B cell (primary cell): ENCODE measurements at regions not wholly inside any gene's neighbourhood (a gene's known extent, or its start where the extent isn't known, plus 50 kb on each side); places are given as distances from the start of the nearest gene placed in this dataset.

Source experiments
- ATAC-seq: fragments of 200-7000 bp; cut with Tn5 transposase; one replicate; pipeline ENCODE4 v1.10.0; 2021; ENCODE audit warnings: low read depth, mild to moderate bottlenecking, moderate number of reproducible peaks, moderate library complexity
- CTCF ChIA-PET: fragments of 350-600 bp; sonication (Branson Sonifier 250); formaldehyde crosslinking; loops from one replicate; lab custom pipeline; 2021; ENCODE audit warnings: antibody characterized with exemption, inconsistent platforms; lab: Charles Lee
- POLR2A ChIA-PET: fragments of 350-600 bp; sonication (Branson Sonifier 250); formaldehyde crosslinking; loops from one replicate; lab custom pipeline; 2021; ENCODE audit warnings: antibody characterized with exemption; lab: Charles Lee
- DNase-seq: peaks from one replicate; pipeline ENCODE4 v3.0.0; 2013
- H2AFZ ChIP-seq: 2 replicates; pipeline ENCODE4 v1.6.1; 2012; ENCODE audit warnings: mild to moderate bottlenecking, low read depth, low read length; ENCODE audit not compliant: insufficient read depth, poor library complexity, severe bottlenecking
- H3K27ac ChIP-seq, 2 donors: 1 replicate in 1 of 2; 2 replicates in 1 of 2; pipeline ENCODE4 v1.5.1; 2012 to 2013; ENCODE audit warnings: low read length in 2 of 2, mild to moderate bottlenecking in 2 of 2, moderate library complexity in 1 of 2
- H3K27me3 ChIP-seq, 4 experiments: fragments of 200-600 bp in 1 of 4; sonication (generic) in 1 of 4; replicated peaks in 1 of 4; 1 replicate in 2 of 4; 2 replicates in 2 of 4; pipeline versions ENCODE4 v1.6.1 to v1.7.0; 2013 to 2016; ENCODE audit warnings: low read length in 3 of 4, mild to moderate bottlenecking in 2 of 4, mixed read lengths in 1 of 4, moderate library complexity in 1 of 4; ENCODE audit not compliant: insufficient read depth in 4 of 4, control insufficient read depth in 3 of 4; ENCODE audit errors: control extremely low read depth in 1 of 4
- H3K36me3 ChIP-seq, 2 experiments: replicated peaks in 1 of 2; 1 replicate in 1 of 2; 2 replicates in 1 of 2; pipeline versions ENCODE4 v1.6.1 to v1.7.1; 2013; ENCODE audit warnings: low read length in 1 of 2; ENCODE audit not compliant: insufficient read depth in 2 of 2, control insufficient read depth in 1 of 2; ENCODE audit errors: control extremely low read depth in 1 of 2, extremely low read depth in 1 of 2
- H3K4me1 ChIP-seq, 2 donors: fragments of 200-600 bp in 1 of 2; sonication (generic) in 1 of 2; 1 replicate in 1 of 2; 2 replicates in 1 of 2; pipeline versions ENCODE4 v1.5.1 to v1.6.1; 2013 to 2017; ENCODE audit warnings: low read length in 2 of 2; ENCODE audit not compliant: control insufficient read depth in 2 of 2, insufficient read depth in 2 of 2
- H3K4me2 ChIP-seq: replicated peaks from 2 replicates; pipeline ENCODE3; 2012; ENCODE audit warnings: mild to moderate bottlenecking, low read depth, low read length; ENCODE audit not compliant: poor library complexity, severe bottlenecking
- H3K4me3 ChIP-seq, 5 experiments: fragments of 200-600 bp in 1 of 5; sonication (generic) in 1 of 5; 1 replicate in 3 of 5; 2 replicates in 2 of 5; pipeline versions ENCODE4 v1.5.1 to v1.7.0; 2011 to 2016; ENCODE audit warnings: low read length in 4 of 5, mild to moderate bottlenecking in 4 of 5, low read depth in 2 of 5, control low read depth in 1 of 5, moderate library complexity in 1 of 5; ENCODE audit not compliant: insufficient read depth in 1 of 5; ENCODE audit errors: control extremely low read depth in 1 of 5, extremely low read depth in 1 of 5
- H3K79me2 ChIP-seq: fragments of 200-600 bp; sonication (generic); one replicate; pipeline ENCODE4 v1.6.0; 2016; ENCODE audit warnings: low read length; ENCODE audit not compliant: control insufficient read depth, insufficient read depth
- H3K9ac ChIP-seq: fragments of 200-600 bp; sonication (generic); 2 replicates; pipeline ENCODE4 v1.6.1; 2017; ENCODE audit warnings: mild to moderate bottlenecking, low read length, moderate library complexity
- H3K9me3 ChIP-seq, 3 donors: one replicate each; pipeline versions ENCODE4 v1.6.1 to v1.7.1; 2013; ENCODE audit warnings: low read length in 2 of 3; ENCODE audit not compliant: control insufficient read depth in 2 of 3, insufficient read depth in 1 of 3; ENCODE audit errors: control extremely low read depth in 1 of 3
- H4K20me1 ChIP-seq: 2 replicates; pipeline ENCODE4 v1.6.0; 2012; ENCODE audit warnings: mild to moderate bottlenecking, low read length; ENCODE audit not compliant: insufficient read depth, control insufficient read depth, poor library complexity, severe bottlenecking
- H3K27ac Mint-ChIP-seq: one replicate; pipeline ENCODE4 v1.8.0; 2021; ENCODE audit warnings: mixed read lengths
- H3K27me3 Mint-ChIP-seq: one replicate; pipeline ENCODE4 v1.8.0; 2021; ENCODE audit warnings: mixed read lengths
- H3K4me1 Mint-ChIP-seq: one replicate; pipeline ENCODE4 v1.8.0; 2021; ENCODE audit warnings: mixed read lengths
- H3K4me3 Mint-ChIP-seq: one replicate; pipeline ENCODE4 v1.8.0; 2021; ENCODE audit warnings: mixed read lengths
- H3K9me3 Mint-ChIP-seq: one replicate; pipeline ENCODE4 v1.8.0; 2022; ENCODE audit warnings: mixed read lengths; ENCODE audit not compliant: insufficient read depth
- CTCF ChIP-seq: fragments of 200-600 bp; IDR thresholded peaks from one replicate; pipeline ENCODE4 v1.8.0; 2022; ENCODE audit warnings: antibody characterized with exemption, mild to moderate bottlenecking
- EZH2 ChIP-seq: IDR thresholded peaks from 2 replicates; pipeline ENCODE4 v1.6.1; 2012; ENCODE audit warnings: borderline replicate concordance, low read depth, mild to moderate bottlenecking, moderate library complexity, low read length; ENCODE audit not compliant: insufficient read depth, poor library complexity, severe bottlenecking
- WGBS: methylation state at CpG from one replicate; pipeline ENCODE4 v1.1.5; 2013; ENCODE audit warnings: missing lambda C conversion rate; ENCODE audit not compliant: insufficient coverage; 5-methylcytosine and 5-hydroxymethylcytosine counted together
- intact Hi-C: fragments of 100-400 bp; cut with micrococcal nuclease; formaldehyde crosslinking; loops from one replicate; pipeline ENCODE4 v1.10.0; 2022

GRCh38 chr2:176793792-176794191 lies 418.8 kb upstream of the HNRNPA3 start:
- Histone ChIP-seq H3K36me3 (no peaks in the 10 kb centered on the region), H3K4me3 (no peak overlapping the region), H4K20me1 (no peaks in the 10 kb centered on the region), H3K27ac (no peak overlapping the region), H3K4me1 (no peaks in the 10 kb centered on the region), H2AFZ (no peak overlapping the region), H3K79me2 (no peaks in the 10 kb centered on the region), H3K27me3 (no peaks in the 10 kb centered on the region), H3K9ac (no peak overlapping the region), H3K4me2 (no peak overlapping the region), H3K9me3 (no peaks in the 10 kb centered on the region)
- ChIA-PET CTCF (no interaction called here), POLR2A (no interaction called here)
- ATAC-seq (no peak), DNase-seq (no peak)
- intact Hi-C loops: no loop called here
- no peaks in the 10 kb centered on the region for H3K4me1 Mint-ChIP-seq
- no CpG with 5 or more reads among the region's 6 CpGs for WGBS
- TF ChIP-seq EZH2 (no peak), CTCF (no peak)
- peaks cover 15% of the 10 kb centered on the region for H3K27me3 Mint-ChIP-seq
- no peaks in the 10 kb centered on the region for H3K9me3 Mint-ChIP-seq
- H3K4me3 Mint-ChIP-seq: no peak overlapping the region
- H3K27ac Mint-ChIP-seq: no peak overlapping the region

GRCh38 chr2:176794392-176794791 lies 418.2 kb upstream of the HNRNPA3 start:
- Histone ChIP-seq H3K27me3 (no peaks in the 10 kb centered on the region), H3K79me2 (no peaks in the 10 kb centered on the region), H3K9me3 (no peaks in the 10 kb centered on the region), H3K36me3 (no peaks in the 10 kb centered on the region), H3K4me3 (no peak overlapping the region), H3K4me1 (no peaks in the 10 kb centered on the region), H3K4me2 (no peak overlapping the region), H3K27ac (no peak overlapping the region), H2AFZ (no peak overlapping the region), H3K9ac (no peak overlapping the region), H4K20me1 (no peaks in the 10 kb centered on the region)
- no CpG with 5 or more reads among the region's 1 CpG for WGBS
- TF ChIP-seq EZH2 (no peak), CTCF (no peak)
- intact Hi-C loops: no loop called here
- no peak for DNase-seq
- Mint-ChIP-seq H3K4me3 (no peak overlapping the region), H3K27me3 (peaks cover 15% of the 10 kb centered on the region), H3K27ac (no peak overlapping the region), H3K4me1 (no peaks in the 10 kb centered on the region), H3K9me3 (no peaks in the 10 kb centered on the region)
- ATAC-seq: no peak
- ChIA-PET POLR2A (no interaction called here), CTCF (no interaction called here)
